Ammon's horn (tissue), 1 donor: ENCODE measurements at regions not wholly inside any gene's neighbourhood (a gene's known extent, or its start where the extent isn't known, plus 50 kb on each side); places are given as distances from the start of the nearest gene placed in this dataset.

ENCODE experiments used
- DNase-seq: peaks from one replicate; pipeline ENCODE4 v3.0.0-alpha.2; 2016; ENCODE audit warnings: low spot score

DNA sequence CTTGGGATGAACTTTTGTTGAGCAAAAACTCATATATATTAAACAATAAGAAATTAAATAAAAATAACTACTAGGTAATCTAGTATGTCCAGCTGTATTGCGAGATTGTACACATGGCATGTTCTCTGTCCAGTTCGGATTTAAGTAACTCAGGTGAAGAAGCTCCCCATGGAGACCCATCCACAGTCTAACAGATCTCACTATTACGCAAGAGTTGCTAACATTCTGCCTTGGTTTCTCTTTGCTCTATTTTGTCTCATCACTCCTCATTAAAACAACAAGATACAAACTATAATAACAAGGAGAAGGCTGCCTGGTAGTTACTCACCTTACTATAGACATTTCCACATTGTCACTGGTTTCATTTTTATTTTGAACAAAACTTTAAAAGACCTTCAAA is 1372.3 kb upstream of the CELF2 start:
- DNase-seq, result no peak

DNA sequence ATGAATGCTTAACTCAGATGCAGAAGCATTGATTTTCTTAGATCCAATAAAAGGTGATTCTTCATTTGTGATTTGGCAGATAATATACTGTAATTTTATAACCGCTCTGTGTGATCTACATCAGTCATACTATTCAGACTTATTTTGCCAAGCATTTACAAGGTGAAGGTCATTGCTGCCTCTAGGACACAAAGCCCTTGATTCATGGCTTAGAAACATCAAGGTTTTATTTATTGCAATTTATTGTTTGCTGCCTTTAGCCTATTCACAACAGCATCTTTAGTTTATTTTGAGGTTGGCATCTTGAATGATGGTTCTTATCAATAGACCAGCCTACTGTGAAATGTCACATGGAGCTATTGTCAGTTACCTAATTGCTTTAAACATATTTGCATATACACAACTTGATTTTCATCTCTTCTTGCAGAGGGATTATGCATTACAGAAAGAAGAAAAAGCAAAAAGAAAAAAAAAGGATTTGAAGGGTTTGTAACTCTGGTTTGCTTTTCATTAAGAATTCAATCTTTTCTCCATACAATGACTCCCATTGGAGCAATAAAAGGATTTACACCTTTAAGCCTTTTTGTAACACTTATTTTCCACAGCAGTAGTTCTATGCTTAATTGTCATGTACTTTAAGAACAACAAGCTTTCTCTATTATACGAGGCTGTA is 1371.6 kb upstream of the CELF2 start:
- DNase-seq, result no peak

- no peak for DNase-seq
Measured at GRCh38 chr10:9654261-9654660, 1363.4 kb upstream of the CELF2 start.

GRCh38 chr10:9656386-9656785 is 1361.3 kb upstream of the CELF2 start:
- DNase-seq, result no peak

DNA sequence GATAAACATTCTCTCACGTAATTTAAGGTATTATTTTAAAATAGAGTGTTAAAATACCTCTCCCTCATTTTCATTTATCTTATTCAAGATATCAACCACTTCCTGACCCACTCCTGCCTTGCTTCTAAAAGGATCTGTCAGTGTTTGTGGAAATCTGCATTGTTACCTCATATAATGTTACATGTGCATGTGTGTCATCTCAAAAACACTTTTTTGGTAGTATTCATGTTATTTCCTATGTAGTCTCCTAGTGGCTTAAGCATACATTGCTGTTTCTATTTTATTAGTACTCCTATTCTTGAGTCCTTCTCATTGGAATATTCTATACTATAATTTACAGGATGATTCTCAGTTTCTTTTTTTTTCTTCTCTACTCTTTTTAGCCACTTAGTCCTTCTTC is 1360.7 kb upstream of the CELF2 start:
- no peak for DNase-seq

- DNase-seq, result no peak
Measured at GRCh38 chr10:9657530-9657929, 1360.1 kb upstream of the CELF2 start.

- DNase-seq, result no peak
Measured at GRCh38 chr10:9668411-9668810, 1349.3 kb upstream of the CELF2 start.

GRCh38 chr10:9670911-9671310 is 1346.8 kb upstream of the CELF2 start:
- no peak for DNase-seq

DNA sequence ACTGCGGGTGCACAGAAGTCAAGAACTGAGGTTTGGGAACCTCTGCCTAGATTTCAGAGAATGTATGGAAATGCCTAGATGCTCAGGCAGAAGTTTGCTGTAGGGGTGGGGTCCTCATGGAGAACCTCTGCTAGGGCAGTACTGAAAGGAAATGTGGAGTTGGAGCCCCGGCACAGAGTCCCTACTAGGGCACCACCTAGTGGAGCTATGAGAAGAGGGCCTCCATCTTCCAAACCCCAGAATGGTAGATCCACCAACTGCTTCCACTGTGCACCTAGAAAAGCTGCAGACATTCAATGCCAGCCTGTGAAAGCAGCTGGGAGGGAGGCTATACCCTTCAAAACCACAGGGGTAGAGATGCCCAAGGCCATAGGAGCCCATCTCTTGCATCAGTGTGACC is 1336.0 kb upstream of the CELF2 start:
- DNase-seq, result no peak

DNA sequence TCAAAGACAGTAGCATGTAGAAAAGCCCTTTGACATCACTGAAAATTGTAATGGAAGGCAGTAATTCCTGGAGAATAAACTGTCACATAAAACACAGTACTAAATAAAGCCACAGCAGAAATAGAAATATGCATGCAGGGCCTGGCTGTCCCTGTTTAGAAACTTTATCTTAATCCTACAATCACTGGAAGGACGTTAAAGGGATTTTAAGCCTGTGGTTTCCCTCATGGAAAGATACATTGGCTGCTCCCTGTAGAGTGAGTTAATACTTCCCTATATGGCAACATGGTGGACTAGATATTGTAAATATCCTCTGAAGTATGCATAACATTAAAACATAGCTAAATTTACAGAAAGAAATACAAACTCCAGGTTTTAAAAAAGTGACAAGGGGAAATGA is 1334.9 kb upstream of the CELF2 start:
- DNase-seq, result no peak

DNA sequence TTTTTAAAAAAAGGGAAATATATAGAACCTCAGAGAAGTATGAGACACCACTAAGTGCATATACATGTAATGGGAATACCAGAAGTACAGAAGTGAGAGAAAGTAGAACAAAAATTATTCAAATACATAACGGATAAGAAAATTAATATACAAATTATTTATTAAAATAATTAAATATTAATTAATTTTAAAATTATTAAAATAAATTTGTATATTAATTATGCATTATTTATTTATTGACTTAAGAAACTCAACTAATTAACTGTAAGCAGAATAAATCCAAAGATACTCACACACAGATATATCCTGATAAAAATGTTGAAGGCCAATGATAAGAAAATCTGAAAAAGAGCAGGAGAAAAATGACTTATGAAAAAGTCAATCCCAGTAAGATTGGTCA is 1333.5 kb upstream of the CELF2 start:
- DNase-seq, result no peak

- DNase-seq, result no peak
Measured at GRCh38 chr10:9685596-9685995, 1332.1 kb upstream of the CELF2 start.

DNA sequence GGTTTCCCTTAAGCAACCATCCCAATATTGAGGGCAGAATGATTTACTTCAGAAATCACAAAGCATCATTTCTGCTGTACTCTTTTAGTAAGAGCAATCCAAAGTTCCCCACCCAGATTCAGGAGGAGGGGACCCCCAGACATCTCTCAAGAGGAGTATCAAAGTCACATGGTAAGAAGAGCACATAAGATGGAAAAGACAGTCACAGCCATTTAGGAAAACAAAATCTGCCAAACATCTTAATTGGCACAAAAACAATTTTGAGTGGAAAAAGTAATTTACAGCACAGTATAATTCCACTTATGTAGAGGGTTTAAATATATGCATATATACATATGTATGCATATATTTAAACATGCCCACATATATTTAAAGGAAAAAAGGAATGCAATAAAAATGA is 1329.0 kb upstream of the CELF2 start:
- DNase-seq, result no peak

- DNase-seq, result no peak
Measured at GRCh38 chr10:9707216-9707615, 1310.5 kb upstream of the CELF2 start.

DNA sequence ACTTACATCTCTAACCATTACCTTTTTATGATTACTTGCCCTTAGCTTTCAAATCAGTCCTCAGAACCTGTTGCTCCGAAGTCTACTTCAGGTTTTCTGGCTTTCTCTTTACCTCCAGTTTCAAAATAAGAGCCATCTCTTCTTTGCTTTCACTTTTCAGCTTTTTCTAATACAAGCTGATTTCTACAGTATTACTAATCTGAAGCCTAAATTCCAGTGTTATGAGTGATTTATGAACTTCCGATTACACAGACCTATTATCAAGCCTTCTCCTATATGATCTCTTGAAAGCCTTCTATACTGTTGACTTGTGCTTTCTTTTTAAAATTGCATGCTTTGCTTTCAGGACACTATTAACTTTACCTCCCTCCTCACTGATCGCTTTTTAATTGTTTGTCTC is 1307.8 kb upstream of the CELF2 start:
- DNase-seq, result no peak

DNA sequence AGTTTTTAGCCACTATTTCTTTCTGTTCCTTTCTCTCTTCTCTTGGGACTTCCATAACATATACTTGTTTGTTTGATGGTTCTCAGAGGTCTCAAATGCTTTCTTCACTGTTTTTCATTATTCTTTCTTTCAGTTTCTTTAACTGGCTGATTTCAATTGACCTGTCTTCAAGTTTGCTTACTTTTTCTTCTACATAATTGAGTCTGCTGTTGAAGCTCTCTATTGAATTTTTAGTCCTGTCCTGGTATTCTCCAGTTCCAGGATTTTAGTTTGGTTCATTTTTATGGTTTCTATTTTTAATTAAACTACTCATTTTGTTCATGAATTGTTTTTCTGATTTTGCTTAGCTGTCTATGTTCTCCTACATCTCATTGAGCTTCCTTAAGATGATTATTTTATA is 1305.3 kb upstream of the CELF2 start:
- no peak for DNase-seq

DNA sequence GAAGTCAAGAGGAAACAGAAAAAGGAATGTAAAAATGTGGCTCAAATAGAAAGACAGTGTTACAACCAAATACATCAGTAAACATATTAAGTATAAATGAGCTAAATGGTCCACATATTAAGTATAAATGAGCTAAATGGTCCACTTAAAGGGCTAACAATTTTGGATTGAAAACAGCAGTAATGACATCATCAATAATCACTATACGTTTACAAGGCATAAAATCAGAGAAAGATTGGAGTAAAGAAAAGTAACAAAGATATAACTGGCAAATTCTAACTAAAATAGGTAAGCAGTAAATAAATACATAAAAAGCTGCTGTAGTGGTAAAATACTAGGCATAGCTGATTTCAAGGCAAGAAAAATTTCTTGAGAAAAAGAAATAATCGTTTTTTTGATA is 1298.4 kb upstream of the CELF2 start:
- no peak for DNase-seq

GRCh38 chr10:9733766-9734165 is 1283.9 kb upstream of the CELF2 start:
- no peak for DNase-seq

GRCh38 chr10:9734218-9734617 is 1283.5 kb upstream of the CELF2 start:
- DNase-seq, result no peak

GRCh38 chr10:9735731-9736130 is 1281.9 kb upstream of the CELF2 start:
- no peak for DNase-seq

DNA sequence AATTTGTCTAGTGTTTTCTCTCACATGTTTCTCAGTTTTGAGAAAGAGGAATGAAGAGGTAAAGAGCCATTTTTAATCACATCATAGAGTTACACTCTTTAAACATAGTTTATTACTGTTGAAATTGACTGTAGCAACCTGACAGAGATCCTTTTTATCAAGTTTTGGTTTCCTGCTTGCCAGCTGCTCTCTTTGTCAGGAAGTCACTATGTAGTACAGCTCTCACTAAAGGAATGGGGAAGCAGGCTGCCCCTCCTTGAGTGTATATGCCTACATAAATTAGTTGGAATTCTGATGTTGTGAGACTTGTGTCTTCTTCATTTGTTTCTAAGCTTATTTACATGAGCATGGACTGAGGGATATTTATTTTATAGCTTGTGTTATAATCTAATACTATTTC is 1274.0 kb upstream of the CELF2 start:
- no peak for DNase-seq

- DNase-seq, result no peak
Measured at GRCh38 chr10:9745158-9745557, 1272.5 kb upstream of the CELF2 start.

GRCh38 chr10:9757176-9757575 is 1260.5 kb upstream of the CELF2 start:
- DNase-seq, result no peak

DNA sequence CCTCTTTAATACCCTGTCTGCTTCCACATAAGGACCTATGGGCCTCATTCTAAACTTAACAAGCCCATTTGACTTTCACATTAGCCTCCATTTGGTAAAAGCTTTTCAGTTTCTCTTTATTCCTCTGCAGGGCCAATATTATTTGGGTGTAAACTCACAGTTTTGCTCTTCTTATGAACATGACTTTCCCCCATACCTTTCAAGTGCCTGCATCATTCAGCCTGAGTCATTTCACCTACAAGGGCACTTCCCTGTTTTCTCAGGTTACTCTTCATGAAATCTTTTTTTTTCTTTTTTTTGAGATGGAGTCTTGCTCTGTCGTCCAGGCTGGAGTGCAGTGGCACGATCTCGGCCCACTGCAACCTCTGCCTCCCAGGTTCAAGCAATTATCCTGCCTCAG is 1258.1 kb upstream of the CELF2 start:
- DNase-seq, result no peak
